HG02973 (cell line): ENCODE measurements at regions not wholly inside any gene's neighbourhood (a gene's known extent, or its start where the extent isn't known, plus 50 kb on each side); places are given as distances from the start of the nearest gene placed in this dataset.

Experiments
- ATAC-seq: cut with Tn5 transposase; IDR thresholded peaks from one replicate; pipeline ENCODE4 v1.9.1; 2021; ENCODE audit warnings: moderate library complexity; ENCODE audit not compliant: unreplicated experiment

DNA sequence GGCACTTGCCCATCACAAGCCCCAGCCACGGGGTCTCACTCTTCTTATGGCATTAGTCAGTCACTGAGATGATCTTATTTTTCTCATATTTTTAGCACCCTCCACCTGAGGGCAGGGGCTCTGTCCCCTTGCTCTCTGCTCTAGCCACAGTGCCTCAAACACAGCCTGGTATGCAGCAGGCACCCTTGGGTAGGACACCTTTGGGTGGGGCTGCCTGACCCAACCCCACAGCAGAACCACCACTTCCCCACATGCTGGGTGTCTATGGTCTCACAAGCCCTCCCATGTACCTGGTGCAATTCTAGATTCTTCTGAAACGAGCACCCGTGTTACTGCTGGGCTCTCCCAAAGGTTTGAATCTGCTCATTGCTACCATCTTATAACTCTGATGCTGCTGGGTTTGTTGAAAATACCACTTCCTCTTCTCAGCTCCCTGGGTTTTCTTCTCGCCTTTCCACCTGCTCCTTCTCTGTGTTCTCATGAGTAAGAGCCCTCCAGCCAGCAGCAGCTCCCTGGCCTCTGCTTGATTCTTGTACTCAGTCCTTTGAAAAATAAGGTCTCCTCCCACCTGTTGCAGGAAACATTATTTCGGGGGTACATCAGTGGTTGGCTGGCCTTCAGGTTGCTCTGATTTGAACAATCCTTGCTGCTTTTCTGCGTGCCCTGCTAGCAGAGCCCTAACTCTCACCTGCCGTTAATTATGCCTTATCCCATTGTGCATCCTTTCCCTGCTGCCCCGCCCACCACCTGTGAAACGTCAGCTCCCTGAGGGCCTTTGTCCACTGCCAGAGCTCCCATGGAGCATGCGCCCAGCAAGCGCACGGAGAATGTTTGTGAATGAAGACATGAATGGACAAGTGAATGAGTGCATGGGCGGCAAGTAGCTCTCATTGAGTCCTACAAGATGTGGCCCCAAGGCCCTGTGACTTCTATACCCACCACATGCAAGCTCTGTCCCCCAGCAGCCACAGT is 1181.6 kb downstream of the TBC1D22A start:
- ATAC-seq, result no peak

DNA sequence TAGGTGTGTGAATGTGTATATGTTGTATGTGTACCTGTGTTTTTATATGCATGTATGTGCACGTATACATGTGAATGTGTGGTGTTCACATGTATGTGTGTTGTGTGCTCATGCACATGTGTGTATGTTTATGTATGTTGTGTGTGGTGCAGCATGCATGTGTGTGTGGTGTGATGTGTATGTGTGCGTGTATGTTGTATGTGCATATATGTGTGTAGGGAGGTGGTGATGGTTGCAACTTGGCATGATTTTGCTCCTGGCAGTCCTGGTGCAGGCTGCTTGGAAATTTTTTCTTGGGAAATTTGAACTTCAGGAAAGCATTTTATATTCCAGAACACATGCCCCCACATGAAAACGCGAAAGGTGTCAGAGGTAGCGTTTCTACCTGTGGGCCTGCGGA is 1177.8 kb downstream of the TBC1D22A start:
- ATAC-seq, result no peak

DNA sequence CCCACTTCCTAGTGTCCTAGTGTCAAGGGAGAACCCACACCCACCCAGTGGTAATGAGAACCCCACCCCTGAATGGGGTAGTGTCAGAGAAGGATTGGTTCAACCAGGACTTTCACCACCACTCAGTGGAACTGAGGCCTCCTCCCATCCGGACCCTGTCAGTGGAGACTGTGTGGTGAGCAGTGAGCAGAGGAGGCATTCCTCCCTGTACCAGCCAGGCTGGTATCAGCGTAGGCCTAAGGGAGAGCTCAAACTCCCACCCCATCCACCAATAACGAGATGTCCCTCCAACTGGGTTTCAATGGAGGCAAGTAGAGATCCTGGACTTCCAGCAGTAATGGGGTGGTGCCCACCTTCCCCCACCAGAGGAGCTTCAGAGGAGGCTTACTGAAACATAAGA is 1171.4 kb downstream of the TBC1D22A start:
- ATAC-seq, result no peak

DNA sequence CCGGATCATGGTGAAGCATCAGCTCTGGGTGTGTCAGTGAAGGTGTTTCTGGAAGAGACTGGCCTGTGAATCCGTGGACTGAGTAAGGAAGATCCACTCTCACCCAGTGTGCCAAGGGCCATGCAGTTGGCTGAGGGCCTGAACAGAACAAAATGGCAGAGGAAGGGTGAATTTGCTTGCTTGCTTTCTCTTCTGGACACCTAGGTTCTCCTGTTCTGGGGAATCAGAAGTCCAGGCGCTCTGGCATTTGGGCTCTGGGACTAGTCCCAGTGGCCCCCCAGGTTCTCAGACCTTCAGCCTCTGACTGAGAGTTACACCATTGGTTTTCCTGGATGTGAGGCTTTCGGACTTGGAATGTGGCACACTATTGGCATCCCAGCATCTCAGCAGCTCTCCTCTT is 1170.8 kb downstream of the TBC1D22A start:
- ATAC-seq, result no peak

DNA sequence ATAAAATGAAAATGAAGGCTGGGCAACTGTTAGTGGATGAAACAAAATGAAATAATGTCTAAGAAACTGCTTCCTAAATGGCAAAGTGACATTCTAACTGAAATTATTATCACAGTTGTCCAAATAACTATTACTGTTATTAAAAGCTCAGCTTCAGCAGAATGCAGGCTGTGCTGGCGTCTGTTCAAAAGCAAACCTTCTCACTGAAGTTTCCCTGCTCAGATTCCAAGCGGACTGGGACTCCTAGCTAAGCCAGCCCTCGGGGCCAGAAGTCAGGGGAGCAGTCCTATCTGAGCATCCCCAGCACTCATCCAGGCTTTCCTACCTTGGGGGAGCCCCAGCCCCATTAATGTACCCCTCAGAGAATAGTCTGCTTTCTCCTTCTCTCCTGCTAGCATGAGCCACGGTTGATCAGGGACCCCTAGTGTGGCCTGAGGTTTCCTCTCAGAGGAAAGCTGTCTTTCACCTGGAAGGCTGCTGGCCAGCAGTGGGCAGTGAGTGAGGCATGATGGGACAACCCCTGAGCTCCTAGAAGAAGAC is 1167.3 kb downstream of the TBC1D22A start:
- ATAC-seq, result no peak

DNA sequence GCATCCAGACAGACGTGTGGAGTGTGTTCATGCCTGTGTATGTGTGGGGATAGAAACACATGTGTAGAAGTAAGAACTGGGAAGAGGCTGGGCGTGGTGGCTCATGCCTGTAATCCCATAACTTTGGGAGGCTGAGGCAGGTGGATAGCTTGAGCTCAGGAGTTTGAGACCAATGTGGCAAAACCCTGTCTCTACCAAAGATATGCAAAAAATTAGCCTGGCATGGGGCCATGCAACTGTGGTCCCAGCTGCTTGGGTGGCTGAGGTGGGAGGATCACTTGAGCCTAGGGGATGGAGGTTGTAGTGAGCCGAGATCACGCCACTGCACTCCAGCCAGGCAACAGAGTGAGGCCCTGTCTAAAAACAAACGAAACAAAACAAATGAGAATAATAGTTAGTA is 1166.6 kb downstream of the TBC1D22A start:
- ATAC-seq, result no peak

DNA sequence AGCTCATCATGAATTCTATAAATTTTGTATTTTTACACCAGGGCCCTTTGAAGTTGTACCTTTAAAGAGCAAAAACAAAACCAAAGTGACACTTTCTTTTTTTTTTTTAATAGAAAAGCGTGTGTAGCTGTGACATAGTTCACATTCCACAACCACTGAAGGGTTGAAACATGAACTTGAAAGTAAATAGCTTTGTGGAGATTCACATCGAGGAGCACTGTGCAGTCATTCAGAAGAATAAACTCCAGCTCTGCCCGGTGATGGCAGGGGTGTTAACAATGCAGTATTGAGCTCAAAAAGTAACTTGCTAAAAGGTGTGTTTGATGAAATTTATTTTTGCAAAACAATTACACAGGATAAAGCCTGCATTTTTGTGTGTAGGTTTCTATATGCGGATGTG is 1166.2 kb downstream of the TBC1D22A start:
- no peak for ATAC-seq

DNA sequence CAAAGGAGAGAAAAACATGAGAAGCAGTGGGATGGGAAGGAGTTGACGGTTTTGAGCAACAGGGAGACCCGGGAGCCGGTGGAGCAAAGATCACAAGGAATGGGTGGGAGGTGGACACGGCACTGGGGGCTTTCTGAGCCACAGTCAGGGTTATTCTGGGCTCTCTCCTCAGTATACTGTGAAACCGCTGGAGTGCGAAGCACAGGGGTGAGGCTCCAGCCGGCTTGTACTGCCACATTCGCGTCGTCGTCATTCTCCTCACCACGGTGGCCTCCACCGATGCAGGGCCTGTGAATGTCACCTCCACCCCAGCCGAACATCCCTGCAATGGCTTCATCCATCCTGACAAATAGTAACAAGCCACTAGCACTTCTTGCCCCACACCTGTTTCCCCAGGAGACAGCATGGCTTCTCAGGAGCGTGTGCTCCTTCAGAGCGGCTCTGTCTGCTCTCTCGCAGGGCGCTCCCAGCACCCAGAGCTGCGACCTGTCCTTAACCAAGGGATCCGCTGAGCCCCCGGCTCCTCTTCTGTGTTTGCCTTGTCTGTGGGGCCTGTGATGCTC is 1165.3 kb downstream of the TBC1D22A start:
- ATAC-seq, result no peak

DNA sequence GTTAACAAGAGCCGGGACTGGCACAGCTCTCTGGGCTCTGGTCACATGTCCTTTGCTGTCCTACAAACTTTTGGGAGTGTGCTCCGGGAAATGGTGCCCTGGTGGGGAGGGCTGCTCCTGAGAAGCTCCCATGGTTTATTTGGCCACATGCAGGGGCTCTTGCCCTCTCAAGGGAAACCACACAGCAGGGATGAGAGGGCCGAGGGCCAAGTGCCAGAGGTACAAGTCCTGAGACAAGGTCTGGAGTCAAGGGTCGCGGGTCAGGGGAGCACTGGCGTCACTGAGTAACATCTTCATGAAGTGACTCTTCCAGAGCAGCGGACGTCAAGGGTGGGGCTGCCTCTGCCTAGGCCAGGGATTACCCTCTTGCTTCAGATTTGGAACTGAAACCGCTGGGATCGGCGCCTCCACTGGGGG is 1160.6 kb downstream of the TBC1D22A start:
- no peak for ATAC-seq

DNA sequence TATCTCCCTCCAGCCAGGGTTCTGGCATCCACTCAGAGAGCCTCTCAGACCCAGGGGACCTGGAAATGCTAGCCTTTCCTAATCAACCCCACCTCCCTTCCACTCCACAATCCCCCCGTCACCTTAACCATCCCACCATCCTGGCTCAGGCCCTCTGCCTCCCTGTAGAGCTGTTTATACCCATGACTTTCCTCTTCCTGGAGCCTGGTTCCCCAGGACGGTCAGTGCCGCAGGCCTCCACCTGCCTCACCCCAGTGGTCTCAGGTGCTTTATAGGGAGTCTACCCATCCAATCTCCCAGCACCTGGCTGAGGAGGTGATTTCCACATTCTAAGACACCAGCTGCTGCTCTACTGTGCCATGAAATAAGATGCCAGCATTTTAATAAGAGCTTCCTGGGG is 1159.5 kb downstream of the TBC1D22A start:
- no peak for ATAC-seq

DNA sequence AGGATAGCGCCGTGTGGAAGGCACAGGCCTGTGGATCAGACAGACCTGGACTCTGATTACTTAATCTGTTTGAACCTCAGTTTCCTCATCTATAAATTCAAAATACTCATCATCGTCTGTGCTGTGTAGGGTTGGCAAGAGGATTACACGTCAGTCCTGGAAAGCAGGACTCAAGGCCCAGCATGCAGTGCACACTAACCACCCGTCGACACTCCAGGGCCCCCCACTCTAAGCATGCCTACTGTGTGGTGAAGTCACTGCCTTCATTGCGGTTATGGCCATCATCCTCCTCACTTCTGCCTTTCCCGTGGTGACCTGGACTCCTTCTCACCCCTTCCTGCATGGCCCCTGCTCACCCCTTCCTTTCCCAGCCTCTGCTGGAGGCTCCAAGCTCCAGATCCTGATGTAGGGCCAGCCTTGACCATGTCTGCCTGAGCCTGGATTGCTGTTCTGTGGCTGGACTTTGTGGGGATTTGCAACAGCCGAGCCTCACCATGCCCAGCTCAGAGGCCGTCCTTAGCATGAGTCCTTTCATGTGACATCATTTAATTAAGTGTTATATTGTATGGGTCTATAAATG is 1158.0 kb downstream of the TBC1D22A start:
- ATAC-seq, result no peak

DNA sequence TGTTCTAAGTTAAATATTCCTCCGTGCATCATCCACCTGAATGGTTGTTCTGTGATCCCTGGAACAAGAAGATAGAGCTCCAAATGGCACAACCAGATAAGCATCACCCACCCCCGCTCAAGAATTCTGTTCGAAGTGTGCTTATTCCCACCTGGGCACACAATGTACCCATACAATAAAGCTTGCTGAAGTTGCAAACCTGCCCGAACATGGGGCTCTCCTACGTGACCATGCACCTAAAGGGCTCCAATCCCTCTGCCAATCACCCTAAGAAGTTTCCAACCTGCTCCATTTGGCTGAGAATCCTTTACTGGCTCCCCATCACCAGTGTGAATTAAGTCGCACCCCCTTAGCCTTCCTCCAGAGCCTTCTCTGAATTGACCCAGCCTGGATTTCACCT is 1157.4 kb downstream of the TBC1D22A start:
- ATAC-seq, result no peak

DNA sequence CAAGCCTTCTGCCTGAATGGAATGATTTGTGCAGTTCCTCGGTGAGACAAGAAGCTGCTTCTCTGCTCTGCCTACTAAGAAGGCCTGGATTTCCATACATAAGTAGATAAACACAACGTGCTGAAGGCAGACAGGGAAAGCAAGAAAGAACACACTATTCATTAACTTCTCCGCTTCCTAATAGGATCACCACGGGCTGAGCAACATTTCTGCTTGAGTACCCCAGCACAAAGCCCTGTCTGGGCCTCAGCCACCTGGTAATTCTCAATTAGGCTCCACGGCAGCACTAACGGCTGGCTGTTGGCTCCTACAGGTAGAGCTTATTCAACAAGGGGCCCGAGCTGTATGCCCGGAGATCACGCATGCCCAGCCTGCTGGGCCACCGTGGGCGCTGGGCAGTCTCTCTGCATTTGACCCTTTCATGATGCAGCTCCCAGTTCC is 1156.6 kb downstream of the TBC1D22A start:
- ATAC-seq, result no peak

DNA sequence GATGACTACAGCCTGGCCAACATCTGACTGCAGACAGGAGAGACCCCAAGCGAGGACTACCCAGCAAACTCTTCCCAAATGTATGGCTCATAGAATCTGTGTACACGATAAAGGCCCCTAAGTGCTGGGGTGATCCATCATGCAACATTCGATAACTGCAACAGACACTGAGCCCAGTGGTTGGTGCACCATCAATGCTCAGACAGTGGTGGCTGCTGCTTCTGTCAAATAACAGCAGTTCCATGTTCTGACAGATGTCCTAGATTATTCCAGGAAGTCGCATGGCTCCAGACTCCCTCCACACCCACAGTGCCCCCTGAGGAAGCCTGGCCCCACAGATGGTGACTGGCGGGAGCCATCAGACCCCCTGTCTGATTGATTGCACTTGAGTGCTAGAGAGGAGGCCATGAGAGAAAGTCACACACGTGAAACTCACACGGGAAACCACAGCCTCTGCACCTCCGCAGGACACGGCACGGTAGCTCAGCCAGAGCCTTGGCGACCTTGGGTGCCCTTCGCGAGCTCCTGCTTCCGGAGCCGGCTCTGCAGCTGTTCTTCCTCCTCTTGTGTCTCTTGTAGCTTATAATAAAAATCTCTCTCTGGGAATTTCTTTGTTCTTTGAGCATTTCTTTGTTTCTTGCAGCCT is 1155.9 kb downstream of the TBC1D22A start:
- ATAC-seq, result no peak

DNA sequence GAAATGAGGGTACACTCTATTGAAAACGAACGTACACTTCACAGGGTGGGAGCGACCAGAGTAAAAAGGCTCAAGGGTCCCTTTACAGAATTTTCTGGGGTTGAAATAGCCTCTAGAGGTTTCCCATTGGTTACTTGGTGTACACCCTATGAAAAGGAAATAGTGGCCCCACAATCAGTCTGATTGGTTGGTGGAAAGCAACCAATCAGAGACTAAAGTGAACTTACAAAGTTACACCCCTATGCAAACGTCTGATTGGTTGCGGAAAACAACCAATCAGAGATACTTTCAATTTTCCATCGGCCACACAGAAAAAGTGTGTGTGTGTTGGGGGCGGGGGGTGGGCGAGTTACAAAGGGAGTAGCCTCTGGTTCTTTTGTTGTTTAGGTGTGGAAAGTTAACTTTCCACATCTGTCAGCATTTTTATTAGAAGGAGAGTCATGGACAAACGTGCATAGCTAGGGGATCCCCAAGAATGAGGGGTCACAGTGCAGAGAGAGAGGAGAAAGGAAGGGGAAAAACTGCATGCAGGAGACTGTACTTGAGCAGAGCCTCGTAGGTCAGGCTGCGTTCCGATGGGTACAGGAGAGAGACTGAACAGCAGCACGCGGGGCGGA is 1152.1 kb downstream of the TBC1D22A start:
- ATAC-seq, result no peak

DNA sequence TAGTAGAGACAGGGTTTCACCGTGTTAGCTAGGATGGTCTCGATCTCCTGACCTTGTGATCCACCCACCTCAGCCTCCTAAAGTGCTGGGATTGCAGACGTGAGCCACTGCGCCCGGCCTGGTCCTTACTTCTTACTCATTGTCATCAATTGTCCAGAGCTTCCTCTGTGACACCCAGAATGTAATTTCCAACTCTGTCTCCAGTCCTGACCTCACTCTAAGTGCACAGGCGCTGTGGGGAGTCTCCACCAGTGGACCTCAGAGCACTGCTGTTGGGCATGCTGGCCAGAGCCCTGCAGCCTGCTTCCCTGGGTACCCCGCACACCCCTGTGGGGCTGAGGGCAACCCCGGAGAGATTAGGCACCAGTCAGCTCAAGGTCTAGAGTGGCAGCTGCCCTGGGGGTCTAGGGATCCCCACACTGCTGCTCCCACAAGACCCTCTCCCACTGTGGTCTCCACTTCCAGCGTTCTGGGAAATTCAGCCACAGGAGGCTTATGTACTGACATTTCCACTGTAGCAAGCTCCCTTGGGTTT is 1140.3 kb downstream of the TBC1D22A start:
- no peak for ATAC-seq

DNA sequence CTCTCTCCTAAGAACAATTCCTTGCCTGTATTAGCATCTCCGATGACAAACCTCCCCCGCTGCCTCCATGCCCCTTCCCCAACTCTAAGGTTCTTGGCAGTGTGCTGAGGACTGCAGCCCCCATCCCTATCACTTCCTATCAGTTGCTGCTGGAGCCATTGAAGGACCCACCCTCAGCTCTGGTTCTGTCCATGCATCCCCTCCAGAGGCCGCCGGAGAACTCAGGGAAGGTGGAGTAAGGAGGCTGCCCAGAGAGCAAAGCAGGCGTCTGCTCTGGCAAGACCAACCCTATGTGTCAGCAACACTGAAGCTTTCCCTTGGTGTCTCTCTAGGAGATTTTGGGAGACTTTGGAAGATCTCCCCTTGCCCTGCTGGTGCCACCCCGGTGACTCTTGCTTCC is 1139.5 kb downstream of the TBC1D22A start:
- ATAC-seq, result no peak

DNA sequence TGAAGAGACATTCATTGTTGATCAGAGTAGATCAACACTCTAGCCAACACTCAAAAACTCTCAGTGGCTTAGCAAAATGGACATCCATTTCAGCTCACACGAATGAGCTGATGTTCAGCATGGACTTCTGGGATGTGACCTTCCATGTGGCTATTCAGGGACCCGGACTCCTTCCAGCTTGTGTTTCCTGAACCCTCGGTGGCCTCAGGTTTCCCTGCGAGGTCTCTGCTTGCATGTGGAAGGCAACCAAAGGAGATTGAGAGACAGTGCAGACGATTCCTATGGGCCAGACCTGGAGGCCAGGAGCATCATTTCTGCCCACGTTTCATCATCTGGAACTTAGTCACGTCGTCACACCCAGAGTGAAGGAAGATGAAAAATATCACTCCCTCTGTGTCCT is 1137.4 kb downstream of the TBC1D22A start:
- no peak for ATAC-seq

DNA sequence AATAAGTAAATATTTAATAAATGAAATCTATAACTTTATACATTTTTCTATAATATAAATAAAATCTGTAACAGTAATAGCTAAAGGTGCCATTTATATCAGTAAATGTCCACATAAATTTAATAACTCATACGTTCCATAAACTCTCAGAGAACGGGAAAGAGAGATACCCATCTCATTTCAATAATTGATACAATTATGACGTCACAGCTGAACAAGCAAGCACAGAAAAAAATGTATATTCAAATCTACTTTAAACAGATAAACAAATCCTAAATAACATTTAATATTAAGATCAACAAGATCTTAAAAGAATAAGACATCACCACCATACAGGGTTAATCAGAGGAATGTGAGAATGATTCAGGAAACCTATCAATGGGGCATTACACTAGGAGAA is 1136.5 kb downstream of the TBC1D22A start:
- ATAC-seq, result no peak

DNA sequence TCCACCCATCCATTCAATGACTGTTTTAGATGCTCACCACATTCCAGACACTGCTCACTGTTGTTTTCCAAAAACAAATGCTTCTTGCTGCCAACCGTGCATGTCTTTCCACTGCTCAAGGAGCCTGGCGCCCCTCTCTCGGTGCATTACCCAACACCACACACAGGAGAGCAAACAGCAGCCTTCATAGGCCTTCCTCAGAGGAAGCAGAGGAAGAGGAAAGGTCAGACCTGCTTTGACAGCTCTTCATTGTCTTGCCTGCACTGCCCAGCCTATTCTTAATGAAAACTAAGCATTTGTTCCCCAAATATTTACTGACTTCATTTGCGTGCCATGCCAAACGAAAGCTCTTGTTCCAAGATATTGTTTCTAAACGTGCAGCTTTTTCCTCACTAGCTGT is 1129.2 kb downstream of the TBC1D22A start:
- ATAC-seq, result no peak

DNA sequence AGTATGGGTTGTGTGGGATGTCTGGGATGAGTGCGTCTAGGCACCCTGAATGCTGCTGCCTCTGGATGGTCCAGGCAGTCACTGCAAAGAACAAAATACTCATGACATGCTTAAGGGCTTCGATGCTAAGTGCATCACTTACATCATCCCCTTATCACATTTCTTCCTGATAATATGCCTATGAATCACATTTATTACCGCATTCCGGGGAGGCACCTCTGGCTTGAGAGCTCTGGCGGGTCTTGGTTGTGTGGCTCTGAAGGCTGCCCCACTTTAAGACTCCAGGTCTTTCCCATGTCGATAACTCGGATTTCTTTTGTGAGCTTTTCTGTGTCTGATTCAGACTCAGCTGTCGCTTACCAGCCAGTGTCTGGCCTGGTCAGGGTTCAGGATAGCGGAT is 1126.4 kb downstream of the TBC1D22A start:
- no peak for ATAC-seq
